ENCODE measurements at regions not wholly inside any gene's neighbourhood (a gene's known extent, or its start where the extent isn't known, plus 50 kb on each side); places are given as distances from the start of the nearest gene placed in this dataset.

- no peak overlapping the region for H2BK120ac ChIP-seq (replicated peaks; ENCODE audit: low read depth, low read length)
- no peak overlapping the region for H3K14ac ChIP-seq (ENCODE audit: insufficient read length)
- no peak overlapping the region for H3K4me2 ChIP-seq (ENCODE audit: insufficient read depth in 1 of 2, low read depth in 2 of 2, low read length in 2 of 2)
- no peak overlapping the region for H2BK12ac ChIP-seq (ENCODE audit: low read depth, low read length)
- H3K27ac ChIP-seq (ENCODE audit: low read depth, low read length), result no peak overlapping the region; the same call in 1 of the 2 replicates
- no peaks in the 10 kb centered on the region for H4K20me1 ChIP-seq (replicated peaks in 1 of 2; ENCODE audit: control insufficient read depth in 1 of 2, insufficient read depth in 2 of 2, low read length in 2 of 2)
- H3K9ac ChIP-seq (replicated peaks in 1 of 4; ENCODE audit: extremely low read depth in 1 of 4, low read depth in 3 of 4, low read length in 3 of 4), result no peak overlapping the region
- no peak overlapping the region for H2BK15ac ChIP-seq (ENCODE audit: low read length)
- DNase-seq (ENCODE audit: low read depth in 1 of 2, low spot score in 2 of 2) (no peak), FAIRE-seq (no peak)
- H3K79me1 ChIP-seq (ENCODE audit: low read depth, low read length), result no peaks in the 10 kb centered on the region
- peaks cover 0 to under 1% (median 0%) of the 10 kb centered on the region in 4 experiments; a peak in 1 of 7 replicates for H3K27me3 ChIP-seq (replicated peaks in 1 of 4; ENCODE audit: control insufficient read depth in 3 of 4, extremely low read depth in 1 of 4, insufficient read depth in 3 of 4, low read length in 3 of 4)
- no peak overlapping the region for H3K4me3 ChIP-seq (ENCODE audit: extremely low read depth in 1 of 4, insufficient read depth in 2 of 4, low read depth in 3 of 4, low read length in 4 of 4)
- H2AFZ ChIP-seq (ENCODE audit: low read length), result peak overlapping the region; percentile 98
- H4K5ac ChIP-seq (ENCODE audit: insufficient read length, low read depth, low read length), result no peak overlapping the region
- H2BK20ac ChIP-seq (ENCODE audit: low read length), result no peak overlapping the region
- H3K23ac ChIP-seq (ENCODE audit: insufficient read length), result no peak overlapping the region
- no peak overlapping the region for H3K4ac ChIP-seq (replicated peaks; ENCODE audit: insufficient read length, low read depth, low read length)
- WGBS, 2 experiments (ENCODE audit: extremely low coverage in 1 of 2, insufficient coverage in 1 of 2, insufficient read length in 1 of 2, insufficient replicate concordance in 2 of 2, low coverage in 1 of 2, low lambda C conversion rate in 2 of 2, missing lambda C conversion rate in 1 of 2), result 84% methylated on average over 7 of the region's 7 CpGs; no CpG with 5 or more reads in 1 of the 2 experiments
- no peak overlapping the region for H3K56ac ChIP-seq (replicated peaks; ENCODE audit: insufficient read length, low read depth, low read length)
- no peak overlapping the region for H2AK5ac ChIP-seq (ENCODE audit: low read depth, low read length)
- ChIA-PET POLR2A (ENCODE audit: partially characterized antibody) (no interaction called here), CTCF (ENCODE audit: partially characterized antibody) (no interaction called here)
- H2BK5ac ChIP-seq (ENCODE audit: low read depth, low read length), result no peak overlapping the region
- H3K79me2 ChIP-seq (ENCODE audit: control insufficient read depth in 1 of 2, insufficient read depth in 2 of 2, low read length in 2 of 2), result no peaks in the 10 kb centered on the region
- H4K8ac ChIP-seq (ENCODE audit: extremely low read depth, insufficient read depth, low read length), result no peak overlapping the region
- H3K9me3 ChIP-seq (ENCODE audit: insufficient read depth in 2 of 2, low read depth in 1 of 2, low read length in 1 of 2), result no peaks in the 10 kb centered on the region; a peak in 1 of 4 replicates
- H4K91ac ChIP-seq (replicated peaks; ENCODE audit: insufficient read length, low read length), result no peak overlapping the region
- no peaks in the 10 kb centered on the region for H3K36me3 ChIP-seq (ENCODE audit: control insufficient read depth in 2 of 4, insufficient read depth in 4 of 4, low read length in 3 of 4)
- H3K4me1 ChIP-seq (replicated peaks in 1 of 4; ENCODE audit: control insufficient read depth in 3 of 4, insufficient read depth in 4 of 4, low read length in 3 of 4), result no peaks in the 10 kb centered on the region
- no peaks in the 10 kb centered on the region for H3K23me2 ChIP-seq (ENCODE audit: low read depth, low read length)
- no peak overlapping the region for H3K18ac ChIP-seq (ENCODE audit: extremely low read depth, low read length)
- TF ChIP-seq MAX (IDR thresholded peaks at IDR 0.05) (no peak), CHD2 (IDR thresholded peaks at IDR 0.05; ENCODE audit: low read length) (no peak), RBBP5 (IDR thresholded peaks at IDR 0.05; ENCODE audit: borderline replicate concordance, low read depth, low read length) (no peak), RAD21 (IDR thresholded peaks at IDR 0.05 in 1 of 2, conservative IDR thresholded peaks at IDR 0.05 in 1 of 2; ENCODE audit: low read depth in 2 of 2, low read length in 2 of 2) (no peak), EZH2 (IDR thresholded peaks at IDR 0.05; ENCODE audit: low read depth, low read length, severe bottlenecking) (no peak), POU5F1 (IDR thresholded peaks at IDR 0.05; ENCODE audit: low read depth, low read length) (no peak), RFX5 (IDR thresholded peaks at IDR 0.05; ENCODE audit: borderline replicate concordance, low read depth, low read length) (no peak), SIX5 (IDR thresholded peaks at IDR 0.05; ENCODE audit: low read depth, low read length) (no peak), TBP (IDR thresholded peaks at IDR 0.05; ENCODE audit: low read depth, low read length) (no peak), SIN3A (conservative IDR thresholded peaks at IDR 0.05 in 1 of 2, IDR thresholded peaks at IDR 0.05 in 1 of 2; ENCODE audit: low read depth in 1 of 2, low read length in 2 of 2) (no peak), SP1 (IDR thresholded peaks at IDR 0.05; ENCODE audit: low read depth, low read length) (no peak), TEAD4 (IDR thresholded peaks at IDR 0.05; ENCODE audit: low read depth, low read length) (no peak), ZNF274 (IDR thresholded peaks at IDR 0.05; ENCODE audit: borderline replicate concordance, extremely low read depth, low read length) (no peak), POLR2A (IDR thresholded peaks at IDR 0.05; ENCODE audit: control extremely low read depth in 1 of 2, low read depth in 2 of 2, low read length in 2 of 2) (no peak)
Measured at GRCh38 chr10:81444242-81444929, 430.6 kb upstream of the NRG3 start.
